Calu3 (cell line): ENCODE measurements at regions not wholly inside any gene's neighbourhood (a gene's known extent, or its start where the extent isn't known, plus 50 kb on each side); places are given as distances from the start of the nearest gene placed in this dataset.

Source experiments
- BruUV-seq: library from RNA; stranded (reverse); fragments of 400-500 nt; replicated peaks from 2 replicates; lab custom pipeline; 2021; lab: Mats Ljungman, UMichigan
- CTCF ChIA-PET: fragments of 300-600 bp; sonication (Branson Sonifier 250); formaldehyde crosslinking; loops from one replicate; lab custom pipeline; 2022; ENCODE audit warnings: antibody characterized with exemption; lab: Charles Lee
- DNase-seq: peaks from one replicate; pipeline ENCODE4 v3.0.0; 2022
- H3K27ac Mint-ChIP-seq: one replicate; pipeline ENCODE4 v1.8.0; 2022; ENCODE audit warnings: mixed read lengths; ENCODE audit not compliant: unreplicated experiment
- H3K27me3 Mint-ChIP-seq: one replicate; pipeline ENCODE4 v1.8.0; 2022; ENCODE audit warnings: mixed read lengths; ENCODE audit not compliant: unreplicated experiment
- H3K36me3 Mint-ChIP-seq: one replicate; pipeline ENCODE4 v1.8.0; 2022; ENCODE audit warnings: mild to moderate bottlenecking, moderate library complexity, mixed read lengths; ENCODE audit not compliant: insufficient read depth, unreplicated experiment
- H3K4me1 Mint-ChIP-seq: one replicate; pipeline ENCODE4 v1.8.0; 2022; ENCODE audit warnings: mild to moderate bottlenecking, low read depth, mixed read lengths; ENCODE audit not compliant: unreplicated experiment
- H3K4me3 Mint-ChIP-seq: one replicate; pipeline ENCODE4 v1.8.0; 2022; ENCODE audit warnings: mild to moderate bottlenecking, low read depth, moderate library complexity, mixed read lengths; ENCODE audit not compliant: unreplicated experiment
- H3K9me3 Mint-ChIP-seq: one replicate; pipeline ENCODE4 v1.8.0; 2022; ENCODE audit warnings: low read depth, mixed read lengths; ENCODE audit not compliant: unreplicated experiment
- intact Hi-C: fragments of 100-400 bp; cut with micrococcal nuclease; formaldehyde crosslinking; loops from one replicate; pipeline ENCODE4 v1.10.0; 2022; ENCODE audit not compliant: unreplicated experiment
- TF ChIP-seq, protein P1 (sequence below): fragments of 200-600 bp; IDR thresholded peaks from one replicate; pipeline ENCODE4 v1.8.0; 2022; ENCODE audit warnings: antibody characterized with exemption; ENCODE audit not compliant: unreplicated experiment

DNA sequence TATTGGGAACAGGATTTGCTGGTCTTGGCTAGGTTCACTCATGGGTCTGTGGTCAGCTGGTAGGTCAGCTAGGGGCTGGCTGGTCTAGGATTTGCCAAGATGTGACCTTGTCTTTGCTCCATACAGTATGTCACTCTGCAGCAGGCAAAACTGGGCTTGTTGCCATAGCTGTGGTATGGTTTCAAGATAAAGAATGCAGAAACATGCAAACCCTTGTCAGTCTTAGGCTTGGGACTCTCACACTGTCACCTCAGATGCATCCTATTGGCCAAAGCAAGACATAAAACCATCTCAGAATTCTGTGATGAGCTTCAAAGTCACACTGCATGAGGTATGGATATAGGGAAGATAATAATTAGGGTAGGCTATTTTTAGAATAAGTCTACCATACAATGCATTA is 66.6 kb upstream of the TBC1D5 start:
- Mint-ChIP-seq H3K27ac (no peak overlapping the region), H3K4me3 (no peak overlapping the region), H3K9me3 (no peaks in the 10 kb centered on the region), H3K27me3 (no peaks in the 10 kb centered on the region), H3K4me1 (peaks cover 18% of the 10 kb centered on the region), H3K36me3 (no peaks in the 10 kb centered on the region)
- peak; percentile 12 for DNase-seq
- BruUV-seq: no TSS peak
- intact Hi-C loops: no loop called here
- TF ChIP-seq, protein P1, sequence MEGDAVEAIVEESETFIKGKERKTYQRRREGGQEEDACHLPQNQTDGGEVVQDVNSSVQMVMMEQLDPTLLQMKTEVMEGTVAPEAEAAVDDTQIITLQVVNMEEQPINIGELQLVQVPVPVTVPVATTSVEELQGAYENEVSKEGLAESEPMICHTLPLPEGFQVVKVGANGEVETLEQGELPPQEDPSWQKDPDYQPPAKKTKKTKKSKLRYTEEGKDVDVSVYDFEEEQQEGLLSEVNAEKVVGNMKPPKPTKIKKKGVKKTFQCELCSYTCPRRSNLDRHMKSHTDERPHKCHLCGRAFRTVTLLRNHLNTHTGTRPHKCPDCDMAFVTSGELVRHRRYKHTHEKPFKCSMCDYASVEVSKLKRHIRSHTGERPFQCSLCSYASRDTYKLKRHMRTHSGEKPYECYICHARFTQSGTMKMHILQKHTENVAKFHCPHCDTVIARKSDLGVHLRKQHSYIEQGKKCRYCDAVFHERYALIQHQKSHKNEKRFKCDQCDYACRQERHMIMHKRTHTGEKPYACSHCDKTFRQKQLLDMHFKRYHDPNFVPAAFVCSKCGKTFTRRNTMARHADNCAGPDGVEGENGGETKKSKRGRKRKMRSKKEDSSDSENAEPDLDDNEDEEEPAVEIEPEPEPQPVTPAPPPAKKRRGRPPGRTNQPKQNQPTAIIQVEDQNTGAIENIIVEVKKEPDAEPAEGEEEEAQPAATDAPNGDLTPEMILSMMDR: no peak
- CTCF ChIA-PET: no interaction called here

DNA sequence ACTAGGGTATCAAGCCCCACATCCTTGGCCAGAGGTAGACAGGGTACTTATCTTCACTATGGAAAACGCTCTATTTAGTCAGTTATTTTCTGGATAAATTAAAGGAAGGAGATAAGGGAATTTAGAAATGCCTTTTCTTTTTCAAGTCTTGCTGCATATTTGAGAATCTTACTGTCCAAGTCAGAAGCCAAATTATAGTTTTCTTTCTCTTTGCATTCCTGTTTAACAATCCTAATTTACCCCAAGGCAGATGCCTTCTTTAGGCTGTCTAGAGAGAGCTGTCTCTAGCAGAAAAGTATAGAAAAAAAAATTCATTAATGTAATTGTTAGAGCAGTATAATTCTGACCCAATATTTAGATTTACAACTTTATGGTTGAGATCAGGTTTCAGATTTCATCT is 64.4 kb upstream of the TBC1D5 start:
- no peaks in the 10 kb centered on the region for H3K36me3 Mint-ChIP-seq
- no peaks in the 10 kb centered on the region for H3K9me3 Mint-ChIP-seq
- H3K27me3 Mint-ChIP-seq: no peaks in the 10 kb centered on the region
- H3K4me1 Mint-ChIP-seq: peaks cover 18% of the 10 kb centered on the region
- no peak overlapping the region for H3K4me3 Mint-ChIP-seq
- no peak overlapping the region for H3K27ac Mint-ChIP-seq
- BruUV-seq: no TSS peak
- TF ChIP-seq, protein P1: no peak
- intact Hi-C loops: no loop called here
- CTCF ChIA-PET: no interaction called here
- no peak for DNase-seq

DNA sequence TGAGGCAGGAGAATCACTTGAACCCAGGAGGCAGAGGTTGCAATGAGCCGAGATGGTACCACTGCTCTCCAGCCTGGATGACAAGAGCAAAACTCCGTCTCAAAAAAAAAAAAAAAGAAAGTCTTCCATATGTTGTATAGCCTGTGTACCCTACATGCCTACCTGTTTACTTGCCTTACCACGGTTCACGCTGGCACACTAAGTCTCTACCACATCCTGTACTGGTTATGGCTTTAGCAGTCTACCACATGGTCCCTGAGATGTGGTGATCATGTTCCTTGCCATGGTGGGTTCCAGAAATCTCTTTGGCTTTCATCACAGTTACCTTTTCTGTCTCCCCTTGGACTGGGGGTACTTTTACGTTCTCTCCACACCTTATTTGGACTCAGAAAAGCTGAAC is 63.8 kb upstream of the TBC1D5 start:
- CTCF ChIA-PET: interaction anchor here (0.7 kb wide), 1 partner anchor 296 kb away, joined by 5 read pairs; no protein-coding TSS in a partner anchor
- BruUV-seq: no TSS peak
- no peak for DNase-seq
- no peaks in the 10 kb centered on the region for H3K36me3 Mint-ChIP-seq
- H3K27ac Mint-ChIP-seq: no peak overlapping the region
- TF ChIP-seq, protein P1: no peak
- H3K27me3 Mint-ChIP-seq: no peaks in the 10 kb centered on the region
- H3K9me3 Mint-ChIP-seq: no peaks in the 10 kb centered on the region
- no peak overlapping the region for H3K4me3 Mint-ChIP-seq
- intact Hi-C loops: no loop called here
- H3K4me1 Mint-ChIP-seq: peaks cover 15% of the 10 kb centered on the region

DNA sequence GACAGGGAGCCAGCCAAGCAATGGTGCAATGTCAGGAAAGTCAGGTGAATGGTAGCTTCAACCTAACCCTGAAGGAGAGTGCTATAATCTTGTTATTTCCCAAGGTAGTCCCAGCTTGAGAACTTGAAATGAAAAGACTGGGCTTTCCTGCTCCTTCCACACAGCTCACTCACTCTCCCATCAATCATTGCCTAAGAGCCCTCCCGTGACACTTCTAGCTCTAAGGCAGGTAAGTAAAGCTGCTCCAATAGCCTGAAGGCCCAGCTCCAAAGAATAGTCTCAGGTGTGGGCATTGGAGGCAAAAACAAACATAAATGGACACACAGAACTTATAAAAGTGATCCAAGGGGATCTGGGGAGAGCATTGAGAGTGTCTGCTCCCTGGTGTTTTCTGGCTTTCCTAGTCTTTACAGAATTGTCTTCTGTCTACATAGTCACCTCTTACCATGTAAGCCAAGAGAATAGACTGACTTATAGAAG is 63.1 kb upstream of the TBC1D5 start:
- no TSS peak for BruUV-seq
- Mint-ChIP-seq H3K27me3 (no peaks in the 10 kb centered on the region), H3K9me3 (no peaks in the 10 kb centered on the region), H3K36me3 (no peaks in the 10 kb centered on the region), H3K4me1 (peaks cover 13% of the 10 kb centered on the region), H3K4me3 (no peak overlapping the region), H3K27ac (no peak overlapping the region)
- intact Hi-C loops: no loop called here
- TF ChIP-seq, protein P1: no peak
- DNase-seq: no peak
- CTCF ChIA-PET: interaction anchor here (0.7 kb wide), 1 partner anchor 297 kb away, joined by 5 read pairs; no protein-coding TSS in a partner anchor
